GM12892 (cell line): ENCODE measurements at regions not wholly inside any gene's neighbourhood (a gene's known extent, or its start where the extent isn't known, plus 50 kb on each side); places are given as distances from the start of the nearest gene placed in this dataset.

Experiments used
- POLR2A ChIP-seq: IDR thresholded peaks from 2 replicates; pipeline ENCODE4 v1.6.1; 2011; ENCODE audit warnings: low read depth, low read length, control low read depth
- TAF1 ChIP-seq: IDR thresholded peaks from 2 replicates; pipeline ENCODE4 v1.6.1; 2011; ENCODE audit warnings: low read depth, mild to moderate bottlenecking, control low read depth, low read length, borderline replicate concordance

- TF ChIP-seq TAF1 (no peak), POLR2A (no peak)
Observed at GRCh38 chr6:2560917-2561698, 189.6 kb downstream of the MYLK4 start.
